GM23248 (cell line): ENCODE measurements at regions not wholly inside any gene's neighbourhood (a gene's known extent, or its start where the extent isn't known, plus 50 kb on each side); places are given as distances from the start of the nearest gene placed in this dataset.

ENCODE experiments used
- DNase-seq: peaks from one replicate; pipeline ENCODE4 v3.0.0-alpha.2; 2015
- H2AFZ ChIP-seq: fragments of 200-600 bp; sonication (generic); 2 replicates; pipeline ENCODE4 v1.6.1; 2016; ENCODE audit warnings: antibody characterized with exemption
- H3F3A ChIP-seq: fragments of 200-600 bp; sonication (generic); 2 replicates; pipeline ENCODE4 v1.6.1; 2016; ENCODE audit warnings: mild to moderate bottlenecking, antibody characterized with exemption, mixed run types; ENCODE audit not compliant: insufficient read depth
- H3K27ac ChIP-seq: fragments of 200-600 bp; sonication (generic); 2 replicates; pipeline ENCODE4 v1.5.1; 2016; ENCODE audit warnings: mild to moderate bottlenecking
- H3K27me3 ChIP-seq: fragments of 200-600 bp; sonication (generic); replicated peaks from 2 replicates; pipeline ENCODE4 v1.6.1; 2016; ENCODE audit warnings: mild to moderate bottlenecking; ENCODE audit not compliant: insufficient read depth
- H3K36me3 ChIP-seq: fragments of 200-600 bp; sonication (generic); 2 replicates; pipeline ENCODE4 v1.6.1; 2016; ENCODE audit warnings: low read depth, mild to moderate bottlenecking
- H3K4me1 ChIP-seq: fragments of 200-600 bp; sonication (generic); 2 replicates; pipeline ENCODE4 v1.6.1; 2016; ENCODE audit warnings: mild to moderate bottlenecking; ENCODE audit not compliant: insufficient read depth
- H3K4me2 ChIP-seq: fragments of 200-600 bp; sonication (generic); one replicate; pipeline ENCODE4 v1.6.1; 2016; ENCODE audit warnings: mild to moderate bottlenecking; ENCODE audit not compliant: unreplicated experiment
- H3K4me3 ChIP-seq: fragments of 200-600 bp; sonication (generic); 2 replicates; pipeline ENCODE4 v1.5.1; 2016; ENCODE audit warnings: mild to moderate bottlenecking
- H3K79me2 ChIP-seq: fragments of 200-600 bp; sonication (generic); 2 replicates; pipeline ENCODE4 v1.6.1; 2016; ENCODE audit warnings: mild to moderate bottlenecking; ENCODE audit not compliant: insufficient read depth
- H3K9ac ChIP-seq: fragments of 200-600 bp; sonication (generic); 2 replicates; pipeline ENCODE4 v1.6.1; 2016; ENCODE audit warnings: mild to moderate bottlenecking
- H3K9me2 ChIP-seq: fragments of 200-600 bp; sonication (generic); 2 replicates; pipeline ENCODE4 v1.6.1; 2016; ENCODE audit warnings: mixed run types, mild to moderate bottlenecking, moderate library complexity; ENCODE audit not compliant: insufficient read depth
- H3K9me3 ChIP-seq: fragments of 200-600 bp; sonication (generic); one replicate; pipeline ENCODE4 v1.6.1; 2017; ENCODE audit warnings: low read depth
- H4K20me1 ChIP-seq: fragments of 200-600 bp; sonication (generic); 2 replicates; pipeline ENCODE4 v1.6.0; 2016; ENCODE audit not compliant: insufficient read depth
- EZH2 ChIP-seq: fragments of 200-600 bp; sonication (generic); IDR thresholded peaks from 2 replicates; pipeline ENCODE4 v1.6.1; 2018; ENCODE audit warnings: antibody characterized with exemption, mild to moderate bottlenecking; ENCODE audit not compliant: insufficient read depth, poor library complexity, severe bottlenecking
- EZH2phosphoT487 ChIP-seq: fragments of 200-600 bp; sonication (generic); IDR thresholded peaks from 2 replicates; pipeline ENCODE4 v1.6.1; 2018; ENCODE audit warnings: antibody characterized with exemption, moderate library complexity, mild to moderate bottlenecking, low read depth; ENCODE audit not compliant: insufficient read depth
- WGBS, 2 experiments: methylation state at CpG; one replicate each; pipeline ENCODE4 v1.1.6; 2015 to 2017; ENCODE audit warnings: low lambda C conversion rate in 2 of 2, low coverage in 1 of 2; ENCODE audit errors: missing lambda C conversion rate in 2 of 2; 5-methylcytosine and 5-hydroxymethylcytosine counted together
- in situ Hi-C: fragments of 300-500 bp; cut with MboI; formaldehyde crosslinking; loops from 2 replicates; pipeline ENCODE4 v1.15.0; 2020

- no peaks in the 10 kb centered on the region for H3K9me2 ChIP-seq
- H3F3A ChIP-seq = peaks cover 12% of the 10 kb centered on the region
- H3K9ac ChIP-seq = no peak overlapping the region
- no peak for DNase-seq
- no peaks in the 10 kb centered on the region for H3K27me3 ChIP-seq
- no peaks in the 10 kb centered on the region for H3K79me2 ChIP-seq
- H3K4me1 ChIP-seq = peaks cover 12% of the 10 kb centered on the region
- H4K20me1 ChIP-seq = no peaks in the 10 kb centered on the region
- H3K36me3 ChIP-seq = no peaks in the 10 kb centered on the region
- no peaks in the 10 kb centered on the region for H3K9me3 ChIP-seq
- no peak overlapping the region for H3K4me3 ChIP-seq
- in situ Hi-C loops = no loop called here
- no peak overlapping the region for H3K27ac ChIP-seq
- H2AFZ ChIP-seq = no peak overlapping the region
- no peak overlapping the region for H3K4me2 ChIP-seq
- no peak for TF ChIP-seq EZH2
- no peak for TF ChIP-seq EZH2phosphoT487
- 57 to 58% methylated on average over 5 of the region's 5 CpGs for WGBS, 2 experiments
Observed at GRCh38 chr2:236884569-236885175, 201.0 kb upstream of the COPS8 start.

DNA sequence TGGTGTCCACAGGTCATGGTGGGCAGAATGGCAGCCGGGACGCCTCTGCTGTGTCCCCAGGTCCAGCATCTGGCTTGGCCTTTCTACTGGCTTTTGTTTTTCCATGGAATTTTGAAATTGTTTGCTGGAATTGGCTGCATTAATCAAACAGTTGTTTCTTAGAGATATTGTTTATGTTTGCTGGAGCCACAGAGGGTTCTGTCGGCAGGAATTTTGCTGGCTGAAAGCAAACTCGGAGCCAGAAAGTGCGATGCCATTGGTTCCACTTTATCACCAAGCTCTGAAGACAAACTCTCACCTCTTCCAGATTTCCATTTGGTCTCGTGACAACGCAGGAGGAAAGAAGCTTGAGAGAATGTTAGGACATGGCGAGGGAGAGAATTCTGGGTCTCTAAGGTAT, 199.2 kb upstream of the COPS8 start:
- no peak overlapping the region for H2AFZ ChIP-seq
- 43 to 49% methylated on average over 8 of the region's 8 CpGs for WGBS, 2 experiments

GRCh38 chr2:236887531-236887930, 198.2 kb upstream of the COPS8 start:
- Histone ChIP-seq H3K27ac (peak overlapping the region; percentile 90), H3K4me2 (peak overlapping the region; percentile 83), H2AFZ (peak overlapping the region; percentile 68), H3K9ac (peak overlapping the region; percentile 69), H3K36me3 (no peaks in the 10 kb centered on the region), H4K20me1 (no peaks in the 10 kb centered on the region), H3K9me2 (no peaks in the 10 kb centered on the region), H3K4me3 (peak overlapping the region; percentile 50), H3F3A (peaks cover 12% of the 10 kb centered on the region), H3K9me3 (no peaks in the 10 kb centered on the region), H3K27me3 (no peaks in the 10 kb centered on the region), H3K4me1 (peaks cover 12% of the 10 kb centered on the region), H3K79me2 (no peaks in the 10 kb centered on the region)
- WGBS, 2 experiments = 5 to 6% methylated on average over 6 of the region's 6 CpGs
- peak; percentile 72 for DNase-seq
- TF ChIP-seq EZH2 (no peak), EZH2phosphoT487 (no peak)
- in situ Hi-C loops = no loop called here

More for the DNA sequence above, 199.2 kb upstream of the COPS8 start:
- in situ Hi-C loops = no loop called here
- Histone ChIP-seq H4K20me1 (no peaks in the 10 kb centered on the region), H3K79me2 (no peaks in the 10 kb centered on the region), H3K9me2 (no peaks in the 10 kb centered on the region), H3K27me3 (no peaks in the 10 kb centered on the region), H3K4me2 (no peak overlapping the region), H3K36me3 (no peaks in the 10 kb centered on the region), H3F3A (peaks cover 12% of the 10 kb centered on the region), H3K4me1 (peaks cover 12% of the 10 kb centered on the region), H3K9me3 (no peaks in the 10 kb centered on the region), H3K27ac (no peak overlapping the region), H3K9ac (no peak overlapping the region), H3K4me3 (no peak overlapping the region)
- TF ChIP-seq EZH2phosphoT487 = no peak
- TF ChIP-seq EZH2 = no peak
- no peak for DNase-seq

- peak overlapping the region; percentile 90 for H3K27ac ChIP-seq
- peak overlapping the region; percentile 83 for H3K4me2 ChIP-seq
- WGBS, 2 experiments = 66% methylated on average over 15 of the region's 15 CpGs
- H3K4me3 ChIP-seq = peak overlapping the region; percentile 50
- in situ Hi-C loops = no loop called here
- no peak for TF ChIP-seq EZH2
- no peak for TF ChIP-seq EZH2phosphoT487
- H3K9me2 ChIP-seq = no peaks in the 10 kb centered on the region
- H4K20me1 ChIP-seq = no peaks in the 10 kb centered on the region
- peak overlapping the region; percentile 69 for H3K9ac ChIP-seq
- H3K36me3 ChIP-seq = no peaks in the 10 kb centered on the region
- peaks cover 12% of the 10 kb centered on the region for H3F3A ChIP-seq
- peaks cover 12% of the 10 kb centered on the region for H3K4me1 ChIP-seq
- peak; percentile 32 for DNase-seq
- no peaks in the 10 kb centered on the region for H3K27me3 ChIP-seq
- no peaks in the 10 kb centered on the region for H3K9me3 ChIP-seq
- no peaks in the 10 kb centered on the region for H3K79me2 ChIP-seq
- peak overlapping the region; percentile 68 for H2AFZ ChIP-seq
Observed at GRCh38 chr2:236887953-236888793, 197.5 kb upstream of the COPS8 start.
